Cardiac fibroblast (primary cell): ENCODE measurements at regions not wholly inside any gene's neighbourhood (a gene's known extent, or its start where the extent isn't known, plus 50 kb on each side); places are given as distances from the start of the nearest gene placed in this dataset.

Source experiments
- DNase-seq, 2 donors: peaks; one replicate each; pipeline versions ENCODE4 v3.0.0 to v3.0.0-alpha.2; 2010; ENCODE audit warnings: low read depth in 2 of 2
- H3K4me3 ChIP-seq, 2 donors: replicated peaks in 1 of 2; 1 replicate in 1 of 2; 2 replicates in 1 of 2; pipeline ENCODE4 v1.5.1; 2011; ENCODE audit warnings: low read depth in 2 of 2, low read length in 2 of 2, mild to moderate bottlenecking in 2 of 2, moderate library complexity in 1 of 2
- CTCF ChIP-seq: IDR thresholded peaks from one replicate; pipeline ENCODE4 v1.5.1; 2011; ENCODE audit warnings: low read depth, mild to moderate bottlenecking, low read length, inconsistent platforms

GRCh38 chr15:46413799-46414198 is 779.0 kb downstream of the SQOR start:
- peak in 1 of 2 donors; percentile 56 for DNase-seq
- H3K4me3 ChIP-seq = no peak overlapping the region
- TF ChIP-seq CTCF = no peak

- TF ChIP-seq CTCF = no peak
- peak; percentile 11 to 15 for DNase-seq
- no peak overlapping the region for H3K4me3 ChIP-seq
These were observed 781.7 kb downstream of the SQOR start for GRCh38 chr15:46416544-46416943.

- no peak for TF ChIP-seq CTCF
- H3K4me3 ChIP-seq = no peak overlapping the region
- DNase-seq = no peak
These were observed 786.2 kb downstream of the SQOR start for GRCh38 chr15:46420990-46421389.

GRCh38 chr15:46441294-46442062 is 806.6 kb downstream of the SQOR start:
- no peak for TF ChIP-seq CTCF
- peak in 1 of 2 donors; percentile 56 for DNase-seq
- no peak overlapping the region for H3K4me3 ChIP-seq

GRCh38 chr15:46442184-46442583 is 807.4 kb downstream of the SQOR start:
- no peak for TF ChIP-seq CTCF
- no peak overlapping the region for H3K4me3 ChIP-seq
- no peak for DNase-seq

- TF ChIP-seq CTCF = no peak
- DNase-seq = peak; percentile 6 to 39
- no peak overlapping the region for H3K4me3 ChIP-seq
These were observed 808.2 kb downstream of the SQOR start for GRCh38 chr15:46442901-46443590.
